Suppressor macrophage treated with lipopolysaccharide for 4 hours (primary cell): ENCODE measurements at regions not wholly inside any gene's neighbourhood (a gene's known extent, or its start where the extent isn't known, plus 50 kb on each side); places are given as distances from the start of the nearest gene placed in this dataset.
"Not testable (repeated sequence)": the region's sequence is repeated elsewhere in the genome, so short reads cannot be mapped to it uniquely, and the experiment has no call there.

ENCODE experiments used
- DNase-seq: peaks from one replicate; pipeline ENCODE4 v3.0.0-alpha.2; 2020

- DNase-seq: not testable (repeated sequence)
These were observed 295.9 kb upstream of the SPATA31A3 start for GRCh38 chr9:67288117-67288735.

- DNase-seq: not testable (repeated sequence)
These were observed 291.9 kb upstream of the SPATA31A3 start for GRCh38 chr9:67284299-67284698.

- not testable (repeated sequence) for DNase-seq
These were observed 289.2 kb upstream of the SPATA31A3 start for GRCh38 chr9:67281574-67281973.

- not testable (repeated sequence) for DNase-seq
These were observed 277.3 kb upstream of the SPATA31A3 start for GRCh38 chr9:67269692-67270091.

GRCh38 chr9:67257894-67258293 lies 265.5 kb upstream of the SPATA31A3 start:
- not testable (repeated sequence) for DNase-seq

- DNase-seq: not testable (repeated sequence)
These were observed 256.6 kb upstream of the SPATA31A3 start for GRCh38 chr9:67248967-67249366.

- not testable (repeated sequence) for DNase-seq
These were observed 219.7 kb upstream of the SPATA31A3 start for GRCh38 chr9:67212073-67212472.

GRCh38 chr9:67210842-67211241 lies 218.5 kb upstream of the SPATA31A3 start:
- not testable (repeated sequence) for DNase-seq

GRCh38 chr9:67208831-67209437 lies 216.6 kb upstream of the SPATA31A3 start:
- DNase-seq: not testable (repeated sequence)

GRCh38 chr9:67196135-67196534 lies 203.8 kb upstream of the SPATA31A3 start:
- DNase-seq: not testable (repeated sequence)

GRCh38 chr9:67195357-67195756 lies 203.0 kb upstream of the SPATA31A3 start:
- DNase-seq: not testable (repeated sequence)

- DNase-seq: not testable (repeated sequence)
These were observed 186.8 kb upstream of the SPATA31A3 start for GRCh38 chr9:67179185-67179584.

GRCh38 chr9:67175167-67175566 lies 182.8 kb upstream of the SPATA31A3 start:
- not testable (repeated sequence) for DNase-seq

GRCh38 chr9:67171721-67172120 lies 179.4 kb upstream of the SPATA31A3 start:
- DNase-seq: not testable (repeated sequence)

GRCh38 chr9:67168530-67169157 lies 176.3 kb upstream of the SPATA31A3 start:
- not testable (repeated sequence) for DNase-seq

- not testable (repeated sequence) for DNase-seq
These were observed 174.0 kb upstream of the SPATA31A3 start for GRCh38 chr9:67166335-67166734.

GRCh38 chr9:67162827-67163226 lies 170.5 kb upstream of the SPATA31A3 start:
- DNase-seq: not testable (repeated sequence)

GRCh38 chr9:67155218-67155617 lies 162.9 kb upstream of the SPATA31A3 start:
- DNase-seq: not testable (repeated sequence)

- not testable (repeated sequence) for DNase-seq
These were observed 161.2 kb upstream of the SPATA31A3 start for GRCh38 chr9:67153501-67153900.

GRCh38 chr9:67142392-67143107 lies 150.2 kb upstream of the SPATA31A3 start:
- DNase-seq: not testable (repeated sequence)

- DNase-seq: not testable (repeated sequence)
These were observed 144.0 kb upstream of the SPATA31A3 start for GRCh38 chr9:67136376-67136775.

GRCh38 chr9:67133124-67133523 lies 140.8 kb upstream of the SPATA31A3 start:
- not testable (repeated sequence) for DNase-seq

GRCh38 chr9:67116761-67117160 lies 124.4 kb upstream of the SPATA31A3 start:
- not testable (repeated sequence) for DNase-seq
